ENCODE measurements at regions not wholly inside any gene's neighbourhood (a gene's known extent, or its start where the extent isn't known, plus 50 kb on each side); places are given as distances from the start of the nearest gene placed in this dataset.
"Not testable (repeated sequence)": the region's sequence is repeated elsewhere in the genome, so short reads cannot be mapped to it uniquely, and the experiment has no call there.

- WGBS, 2 donors: 74 to 79% methylated on average over 7 of the region's 7 CpGs
- intact Hi-C loops (cut with DNase I; ENCODE audit: low total_unique reads): not testable (repeated sequence)
These were observed 187.4 kb downstream of the LAT start for GRCh38 chr16:29172098-29172724.

GRCh38 chr16:29171296-29171695 lies 186.4 kb downstream of the LAT start:
- DNase-seq (ENCODE audit: low spot score in 2 of 2); intact Hi-C loops (cut with DNase I; ENCODE audit: low total_unique reads); H3K4me3 ChIP-seq (ENCODE audit: low read depth, poor library complexity, severe bottlenecking): not testable (repeated sequence)
- WGBS, 2 donors: 93 to 95% methylated on average over 6 of the region's 6 CpGs

More at GRCh38 chr16:29172098-29172724, 187.4 kb downstream of the LAT start:
- not testable (repeated sequence) for DNase-seq (ENCODE audit: low spot score in 2 of 2); H3K4me3 ChIP-seq (ENCODE audit: low read depth, poor library complexity, severe bottlenecking)

- 70 to 71% methylated on average over 18 to 20 of the region's 20 CpGs for WGBS, 2 donors
- H3K4me3 ChIP-seq (ENCODE audit: low read depth, poor library complexity, severe bottlenecking); DNase-seq (ENCODE audit: low spot score in 2 of 2); intact Hi-C loops (cut with DNase I; ENCODE audit: low total_unique reads): not testable (repeated sequence)
These were observed 185.7 kb downstream of the LAT start for GRCh38 chr16:29170393-29171119.

GRCh38 chr16:29169295-29169994 lies 184.6 kb downstream of the LAT start:
- H3K4me3 ChIP-seq (ENCODE audit: low read depth, poor library complexity, severe bottlenecking); intact Hi-C loops (cut with DNase I; ENCODE audit: low total_unique reads): not testable (repeated sequence)
- peak in 1 of 2 donors; percentile 49 for DNase-seq (ENCODE audit: low spot score in 2 of 2)
- 50 to 54% methylated on average over 13 to 16 of the region's 16 CpGs for WGBS, 2 donors

GRCh38 chr16:29168515-29169259 lies 183.8 kb downstream of the LAT start:
- 47 to 52% methylated on average over 13 of the region's 13 CpGs for WGBS, 2 donors
- intact Hi-C loops (cut with DNase I; ENCODE audit: low total_unique reads); DNase-seq (ENCODE audit: low spot score in 2 of 2); H3K4me3 ChIP-seq (ENCODE audit: low read depth, poor library complexity, severe bottlenecking): not testable (repeated sequence)

- WGBS, 2 donors: 68 to 78% methylated on average over 8 of the region's 8 CpGs
- intact Hi-C loops (cut with DNase I; ENCODE audit: low total_unique reads): not testable (repeated sequence)
These were observed 179.7 kb downstream of the LAT start for GRCh38 chr16:29164442-29165089.

GRCh38 chr16:29160171-29160570 lies 175.3 kb downstream of the LAT start:
- intact Hi-C loops (cut with DNase I; ENCODE audit: low total_unique reads); DNase-seq (ENCODE audit: low spot score in 2 of 2); H3K4me3 ChIP-seq (ENCODE audit: low read depth, poor library complexity, severe bottlenecking): not testable (repeated sequence)
- 97% methylated on average over 25 of the region's 25 CpGs for WGBS, 2 donors

More at GRCh38 chr16:29164442-29165089, 179.7 kb downstream of the LAT start:
- not testable (repeated sequence) for H3K4me3 ChIP-seq (ENCODE audit: low read depth, poor library complexity, severe bottlenecking); DNase-seq (ENCODE audit: low spot score in 2 of 2)

- whole genome bisulfite sequencing, 2 donors: 91 to 96% methylated on average over 11 of the region's 11 CpGs
- DNase-seq (ENCODE audit: low spot score in 2 of 2); intact Hi-C loops (cut with DNase I; ENCODE audit: low total_unique reads); H3K4me3 ChIP-seq (ENCODE audit: low read depth, poor library complexity, severe bottlenecking): not testable (repeated sequence)
These were observed 174.8 kb downstream of the LAT start for GRCh38 chr16:29159603-29160002.

- 64 to 79% methylated on average over 29 of the region's 29 CpGs for WGBS, 2 donors
- intact Hi-C loops (cut with DNase I; ENCODE audit: low total_unique reads): no loop called here
- no peak for TF ChIP-seq POLR2A (IDR thresholded peaks at IDR 0.05)
- TF ChIP-seq CTCF (IDR thresholded peaks at IDR 0.05): no peak
- no peak overlapping the region for H3K4me3 ChIP-seq (ENCODE audit: low read depth, poor library complexity, severe bottlenecking)
- no peak for DNase-seq (ENCODE audit: low spot score in 2 of 2)
These were observed 173.9 kb downstream of the LAT start for GRCh38 chr16:29158785-29159184.

GRCh38 chr16:29158031-29158784 lies 173.4 kb downstream of the LAT start:
- DNase-seq (ENCODE audit: low spot score in 2 of 2); intact Hi-C loops (cut with DNase I; ENCODE audit: low total_unique reads); H3K4me3 ChIP-seq (ENCODE audit: low read depth, poor library complexity, severe bottlenecking): not testable (repeated sequence)
- 88 to 90% methylated on average over 21 to 37 of the region's 37 CpGs for WGBS, 2 donors

- 48 to 52% methylated on average over 22 of the region's 22 CpGs for WGBS, 2 donors
- intact Hi-C loops (cut with DNase I; ENCODE audit: low total_unique reads); H3K4me3 ChIP-seq (ENCODE audit: low read depth, poor library complexity, severe bottlenecking): not testable (repeated sequence)
- DNase-seq (ENCODE audit: low spot score in 2 of 2): peak in 1 of 2 donors; percentile 61
These were observed 172.4 kb downstream of the LAT start for GRCh38 chr16:29157051-29157923.
